Sigmoid colon (tissue), 6 donors: ENCODE measurements at regions not wholly inside any gene's neighbourhood (a gene's known extent, or its start where the extent isn't known, plus 50 kb on each side); places are given as distances from the start of the nearest gene placed in this dataset.

ENCODE experiments used
- DNase-seq: peaks from one replicate; pipeline ENCODE4 v3.0.0-alpha.2; 2019
- H3K27ac ChIP-seq, 4 donors: fragments of 200-600 bp; sonication (generic); one replicate each; pipeline ENCODE4 v1.5.1; 2016 to 2019; ENCODE audit warnings: mild to moderate bottlenecking in 1 of 4
- H3K27me3 ChIP-seq, 3 donors: fragments of 200-600 bp; sonication (generic); one replicate each; pipeline ENCODE4 v1.5.1; 2019; ENCODE audit warnings: mild to moderate bottlenecking in 1 of 3
- H3K36me3 ChIP-seq, 4 donors: fragments of 200-600 bp; sonication (generic); one replicate each; pipeline ENCODE4 v1.5.1; 2016 to 2019
- H3K4me1 ChIP-seq, 4 donors: fragments of 200-600 bp; sonication (generic); one replicate each; pipeline ENCODE4 v1.5.1; 2017 to 2019
- H3K4me3 ChIP-seq, 4 donors: fragments of 200-600 bp; sonication (generic); one replicate each; pipeline ENCODE4 v1.5.1; 2017 to 2019; ENCODE audit warnings: mild to moderate bottlenecking in 2 of 4, moderate library complexity in 1 of 4
- H3K9me3 ChIP-seq, 4 donors: fragments of 200-600 bp in 3 of 4; sonication (generic) in 3 of 4; one replicate each; pipeline versions ENCODE4 v1.5.1 to v1.6.1; 2013 to 2019
- EP300 ChIP-seq, 4 donors: sonication (generic); formaldehyde crosslinking; IDR thresholded peaks; one replicate each; pipeline ENCODE4 v1.6.1; 2017; ENCODE audit warnings: antibody characterized with exemption in 4 of 4
- POLR2A ChIP-seq, 2 donors: fragments of 450-650 bp; IDR thresholded peaks; one replicate each; pipeline ENCODE4 v1.6.1; 2016; ENCODE audit warnings: antibody characterized with exemption in 2 of 2, mild to moderate bottlenecking in 2 of 2, moderate library complexity in 2 of 2
- POLR2AphosphoS5 ChIP-seq, 4 donors: sonication (generic); formaldehyde crosslinking; IDR thresholded peaks; one replicate each; pipeline ENCODE4 v1.6.1; 2017; ENCODE audit warnings: antibody characterized with exemption in 4 of 4
- WGBS, 2 donors: extraction: QIAGEN DNeasy Blood & Tissue Kit; methylation state at CpG; one replicate each; pipeline ENCODE4 v1.1.7; 2013; 5-methylcytosine and 5-hydroxymethylcytosine counted together
- intact Hi-C: fragments of 100-400 bp; cut with DNase I; formaldehyde crosslinking; loops from one replicate; pipeline ENCODE4 v1.15.1; 2023
- TF ChIP-seq, protein P1 (sequence below), 4 experiments: fragments of 450-650 bp in 3 of 4; fragments of 200-600 bp in 1 of 4; IDR thresholded peaks; one replicate each; pipeline ENCODE4 v1.5.1; 2016 to 2019; ENCODE audit warnings: antibody characterized with exemption in 4 of 4, mild to moderate bottlenecking in 3 of 4, moderate library complexity in 2 of 4
- donor health status: healthy with polysubstance abuse.
- donor health status: healthy.

DNA sequence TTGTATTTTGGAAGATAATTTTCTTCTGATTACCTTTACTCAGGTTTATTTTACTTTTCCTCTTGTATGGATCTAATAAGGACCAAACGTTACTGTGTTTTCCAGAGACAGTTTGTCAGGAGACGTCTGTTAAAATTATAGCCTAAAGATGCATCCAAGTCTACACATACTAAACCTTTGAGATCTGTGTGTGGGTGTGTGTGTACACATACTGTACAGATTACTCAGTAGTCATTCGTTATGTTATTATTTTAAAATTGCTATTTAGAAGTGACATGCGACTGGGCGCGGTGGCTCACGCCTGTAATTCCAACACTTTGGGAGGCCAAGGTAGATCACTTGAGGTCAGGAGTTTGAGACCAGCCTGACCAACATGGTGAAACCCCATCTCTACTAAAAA, 51.6 kb upstream of the CNTLN start:
- TF ChIP-seq POLR2AphosphoS5 (IDR thresholded peaks at IDR 0.05) (no peak), POLR2A (IDR thresholded peaks at IDR 0.05) (no peak), EP300 (IDR thresholded peaks at IDR 0.05) (no peak)
- TF ChIP-seq, protein P1, sequence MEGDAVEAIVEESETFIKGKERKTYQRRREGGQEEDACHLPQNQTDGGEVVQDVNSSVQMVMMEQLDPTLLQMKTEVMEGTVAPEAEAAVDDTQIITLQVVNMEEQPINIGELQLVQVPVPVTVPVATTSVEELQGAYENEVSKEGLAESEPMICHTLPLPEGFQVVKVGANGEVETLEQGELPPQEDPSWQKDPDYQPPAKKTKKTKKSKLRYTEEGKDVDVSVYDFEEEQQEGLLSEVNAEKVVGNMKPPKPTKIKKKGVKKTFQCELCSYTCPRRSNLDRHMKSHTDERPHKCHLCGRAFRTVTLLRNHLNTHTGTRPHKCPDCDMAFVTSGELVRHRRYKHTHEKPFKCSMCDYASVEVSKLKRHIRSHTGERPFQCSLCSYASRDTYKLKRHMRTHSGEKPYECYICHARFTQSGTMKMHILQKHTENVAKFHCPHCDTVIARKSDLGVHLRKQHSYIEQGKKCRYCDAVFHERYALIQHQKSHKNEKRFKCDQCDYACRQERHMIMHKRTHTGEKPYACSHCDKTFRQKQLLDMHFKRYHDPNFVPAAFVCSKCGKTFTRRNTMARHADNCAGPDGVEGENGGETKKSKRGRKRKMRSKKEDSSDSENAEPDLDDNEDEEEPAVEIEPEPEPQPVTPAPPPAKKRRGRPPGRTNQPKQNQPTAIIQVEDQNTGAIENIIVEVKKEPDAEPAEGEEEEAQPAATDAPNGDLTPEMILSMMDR (IDR thresholded peaks at IDR 0.05): no peak
- no peak for DNase-seq
- H3K27me3 ChIP-seq: no peaks in the 10 kb centered on the region
- WGBS, 2 donors: 65 to 85% methylated on average over 7 of the region's 7 CpGs
- no peak overlapping the region for H3K4me3 ChIP-seq
- no peaks in the 10 kb centered on the region for H3K9me3 ChIP-seq
- no peaks in the 10 kb centered on the region for H3K36me3 ChIP-seq
- H3K4me1 ChIP-seq: peaks cover 0 to 6% (median 1%) of the 10 kb centered on the region in 4 donors
- H3K27ac ChIP-seq: no peak overlapping the region
- intact Hi-C loops: no loop called here

- 47 to 59% methylated on average over 5 of the region's 5 CpGs for WGBS, 2 donors
Measured at GRCh38 chr9:17082343-17083064, 52.3 kb upstream of the CNTLN start.

GRCh38 chr9:17081814-17082213, 53.0 kb upstream of the CNTLN start:
- Histone ChIP-seq H3K4me1 (peaks cover 0 to 6% (median 1%) of the 10 kb centered on the region in 4 donors), H3K9me3 (no peaks in the 10 kb centered on the region), H3K27ac (no peak overlapping the region), H3K27me3 (no peaks in the 10 kb centered on the region), H3K36me3 (no peaks in the 10 kb centered on the region), H3K4me3 (no peak overlapping the region)
- no peak for DNase-seq
- TF ChIP-seq EP300 (IDR thresholded peaks at IDR 0.05) (no peak), POLR2AphosphoS5 (IDR thresholded peaks at IDR 0.05) (no peak)
- TF ChIP-seq, protein P1 (IDR thresholded peaks at IDR 0.05): no peak
- intact Hi-C loops: no loop called here
- 92 to 94% methylated on average over 2 of the region's 2 CpGs for WGBS, 2 donors

More at GRCh38 chr9:17082343-17083064, 52.3 kb upstream of the CNTLN start:
- Histone ChIP-seq H3K4me3 (no peak overlapping the region), H3K4me1 (peaks cover 0 to 6% (median 1%) of the 10 kb centered on the region in 4 donors), H3K9me3 (no peaks in the 10 kb centered on the region), H3K27me3 (no peaks in the 10 kb centered on the region), H3K36me3 (no peaks in the 10 kb centered on the region), H3K27ac (no peak overlapping the region)
- intact Hi-C loops: no loop called here
- TF ChIP-seq POLR2AphosphoS5 (IDR thresholded peaks at IDR 0.05): no peak
- TF ChIP-seq, protein P1 (IDR thresholded peaks at IDR 0.05): peak in 1 of 4 experiments; percentile 31
- peak; percentile 73 for DNase-seq

DNA sequence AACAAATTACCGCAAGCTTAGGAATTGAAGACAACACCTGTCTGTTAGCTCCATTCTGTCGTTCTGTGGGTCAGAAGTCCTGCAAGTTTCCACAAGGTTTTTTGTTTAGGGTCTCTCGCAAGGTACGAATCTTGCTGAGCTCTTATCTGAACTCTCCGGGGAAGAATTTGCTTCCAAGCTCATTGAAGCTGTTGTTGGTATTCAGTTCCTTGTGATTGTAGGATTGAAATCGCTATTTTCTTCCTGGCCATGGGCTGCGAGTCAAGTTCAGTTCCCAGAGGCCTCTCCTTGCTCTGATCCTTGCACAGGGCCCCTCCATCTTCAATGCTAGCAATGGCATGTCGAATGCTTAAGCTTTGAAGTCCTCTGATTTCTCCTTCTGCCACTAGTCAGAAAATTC, 53.5 kb upstream of the CNTLN start:
- WGBS, 2 donors: 80 to 89% methylated on average over 8 of the region's 8 CpGs
- intact Hi-C loops: no loop called here
- TF ChIP-seq, protein P1 (IDR thresholded peaks at IDR 0.05): no peak
- TF ChIP-seq EP300 (IDR thresholded peaks at IDR 0.05) (no peak), POLR2AphosphoS5 (IDR thresholded peaks at IDR 0.05) (no peak), POLR2A (IDR thresholded peaks at IDR 0.05) (no peak)

More for the DNA sequence above, 53.5 kb upstream of the CNTLN start:
- Histone ChIP-seq H3K27me3 (no peaks in the 10 kb centered on the region), H3K4me1 (peaks cover 0 to 6% (median 1%) of the 10 kb centered on the region in 4 donors), H3K9me3 (no peaks in the 10 kb centered on the region), H3K36me3 (no peaks in the 10 kb centered on the region), H3K27ac (no peak overlapping the region), H3K4me3 (no peak overlapping the region)
- no peak for DNase-seq
